HEK293T (cell line): ENCODE measurements at regions not wholly inside any gene's neighbourhood (a gene's known extent, or its start where the extent isn't known, plus 50 kb on each side); places are given as distances from the start of the nearest gene placed in this dataset.

ENCODE experiments used
- CTCF ChIA-PET: fragments of 350-600 bp; formaldehyde crosslinking; extraction: SDS; loops from one replicate; lab custom pipeline; 2021; ENCODE audit warnings: antibody characterized with exemption, inconsistent platforms; lab: Yijun Ruan, JAX
- POLR2A ChIA-PET: fragments of 350-600 bp; formaldehyde crosslinking; extraction: SDS; loops from one replicate; lab custom pipeline; 2020; ENCODE audit warnings: antibody characterized with exemption, inconsistent platforms; lab: Yijun Ruan, JAX
- DNase-seq: peaks from one replicate; pipeline ENCODE4 v3.0.0; 2012; ENCODE audit warnings: mixed read lengths; ENCODE audit errors: extremely low spot score
- ARNT ChIP-seq: fragments of 450-650 bp; IDR thresholded peaks from 2 replicates; pipeline ENCODE4 v1.6.1; 2017; ENCODE audit warnings: mild to moderate bottlenecking
- BHLHE40 ChIP-seq: fragments of 450-650 bp; IDR thresholded peaks from 2 replicates; pipeline ENCODE4 v1.6.1; 2016; ENCODE audit warnings: mild to moderate bottlenecking, moderate library complexity, borderline replicate concordance
- CTBP1 ChIP-seq: fragments of 450-650 bp; IDR thresholded peaks from 2 replicates; pipeline ENCODE4 v1.6.1; 2016; ENCODE audit warnings: borderline replicate concordance
- ELF4 ChIP-seq: fragments of 450-650 bp; IDR thresholded peaks from 2 replicates; pipeline ENCODE4 v1.6.1; 2017; ENCODE audit warnings: antibody characterized with exemption
- FOXA1 ChIP-seq: fragments of 450-650 bp; IDR thresholded peaks from 2 replicates; pipeline ENCODE4 v1.6.1; 2016; ENCODE audit warnings: mild to moderate bottlenecking
- FOXK2 ChIP-seq: fragments of 450-650 bp; IDR thresholded peaks from 2 replicates; pipeline ENCODE4 v1.6.1; 2016; ENCODE audit warnings: mild to moderate bottlenecking
- FOXM1 ChIP-seq: fragments of 450-650 bp; IDR thresholded peaks from 2 replicates; pipeline ENCODE4 v1.6.1; 2017; ENCODE audit warnings: mild to moderate bottlenecking, borderline replicate concordance
- HDGF ChIP-seq: fragments of 450-650 bp; IDR thresholded peaks from 2 replicates; pipeline ENCODE4 v1.6.1; 2017; ENCODE audit warnings: antibody characterized with exemption, borderline replicate concordance
- L3MBTL2 ChIP-seq: fragments of 450-650 bp; conservative IDR thresholded peaks from 2 replicates; pipeline ENCODE4 v1.6.1; 2016; ENCODE audit warnings: mild to moderate bottlenecking
- LEF1 ChIP-seq: fragments of 450-650 bp; IDR thresholded peaks from 2 replicates; pipeline ENCODE4 v1.6.1; 2017; ENCODE audit warnings: mild to moderate bottlenecking, borderline replicate concordance
- NFRKB ChIP-seq: fragments of 450-650 bp; IDR thresholded peaks from 2 replicates; pipeline ENCODE4 v1.6.1; 2016; ENCODE audit warnings: mild to moderate bottlenecking, moderate library complexity
- SP1 ChIP-seq: fragments of 450-650 bp; IDR thresholded peaks from 2 replicates; pipeline ENCODE4 v1.6.1; 2017
- SUZ12 ChIP-seq: fragments of 450-650 bp; IDR thresholded peaks from 2 replicates; pipeline ENCODE4 v1.6.1; 2016; ENCODE audit warnings: mild to moderate bottlenecking
- TARDBP ChIP-seq: fragments of 450-650 bp; IDR thresholded peaks from 2 replicates; pipeline ENCODE4 v1.6.1; 2016
- ZNF384 ChIP-seq: fragments of 450-650 bp; IDR thresholded peaks from 2 replicates; pipeline ENCODE4 v1.6.1; 2016
- TF ChIP-seq, protein P1 (sequence below): fragments of 450-650 bp; IDR thresholded peaks from 2 replicates; pipeline ENCODE4 v1.6.1; 2016

DNA sequence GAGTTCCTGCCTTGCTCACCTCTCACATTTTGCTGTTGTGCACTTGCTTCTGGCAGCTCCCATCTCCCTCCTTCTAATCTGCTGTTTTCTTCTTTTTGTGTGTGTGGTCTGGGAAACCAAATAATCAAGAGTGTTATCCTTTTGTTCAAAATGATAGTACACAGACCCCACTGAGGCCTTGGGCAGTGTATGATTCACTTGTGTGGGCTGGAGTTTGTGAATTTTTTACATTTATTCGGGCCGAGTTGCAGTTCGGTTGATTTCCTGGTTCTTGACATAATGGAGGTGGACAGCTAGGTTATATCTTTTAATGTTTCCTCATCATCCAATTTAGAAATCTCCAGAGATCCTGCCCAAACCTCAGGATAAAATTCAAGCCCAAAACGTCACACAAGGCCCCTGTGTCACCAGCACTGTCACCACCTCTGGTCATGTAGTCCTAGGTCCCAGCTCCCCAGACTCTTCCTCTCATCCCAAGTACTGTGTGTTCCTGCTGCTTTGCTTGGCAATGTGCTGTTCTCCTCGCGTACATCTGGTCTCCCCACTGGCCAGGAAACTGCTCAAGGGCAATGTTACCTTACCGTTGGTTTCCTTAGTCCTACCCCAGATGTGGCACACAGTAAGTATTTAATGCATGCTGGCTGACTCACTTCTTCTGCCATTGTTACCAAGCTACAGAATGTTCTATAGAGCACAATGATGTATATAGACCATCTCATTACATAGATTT is 55.7 kb upstream of the PHACTR2 start:
- TF ChIP-seq SP1, result no peak
- TF ChIP-seq BHLHE40, result no peak
- TF ChIP-seq FOXK2, result no peak
- TF ChIP-seq NFRKB, result no peak
- no peak for TF ChIP-seq FOXM1
- TF ChIP-seq HDGF, result no peak
- no peak for TF ChIP-seq CTBP1
- TF ChIP-seq ZNF384, result no peak
- TF ChIP-seq, protein P1, sequence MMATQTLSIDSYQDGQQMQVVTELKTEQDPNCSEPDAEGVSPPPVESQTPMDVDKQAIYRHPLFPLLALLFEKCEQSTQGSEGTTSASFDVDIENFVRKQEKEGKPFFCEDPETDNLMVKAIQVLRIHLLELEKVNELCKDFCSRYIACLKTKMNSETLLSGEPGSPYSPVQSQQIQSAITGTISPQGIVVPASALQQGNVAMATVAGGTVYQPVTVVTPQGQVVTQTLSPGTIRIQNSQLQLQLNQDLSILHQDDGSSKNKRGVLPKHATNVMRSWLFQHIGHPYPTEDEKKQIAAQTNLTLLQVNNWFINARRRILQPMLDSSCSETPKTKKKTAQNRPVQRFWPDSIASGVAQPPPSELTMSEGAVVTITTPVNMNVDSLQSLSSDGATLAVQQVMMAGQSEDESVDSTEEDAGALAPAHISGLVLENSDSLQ, result no peak
- no peak for TF ChIP-seq LEF1
- TF ChIP-seq FOXA1, result no peak
- no peak for TF ChIP-seq ELF4
- TF ChIP-seq L3MBTL2, result no peak
- TF ChIP-seq TARDBP, result no peak
- no peak for TF ChIP-seq SUZ12
- ChIA-PET POLR2A (no interaction called here), CTCF (no interaction called here)
- no peak for DNase-seq

DNA sequence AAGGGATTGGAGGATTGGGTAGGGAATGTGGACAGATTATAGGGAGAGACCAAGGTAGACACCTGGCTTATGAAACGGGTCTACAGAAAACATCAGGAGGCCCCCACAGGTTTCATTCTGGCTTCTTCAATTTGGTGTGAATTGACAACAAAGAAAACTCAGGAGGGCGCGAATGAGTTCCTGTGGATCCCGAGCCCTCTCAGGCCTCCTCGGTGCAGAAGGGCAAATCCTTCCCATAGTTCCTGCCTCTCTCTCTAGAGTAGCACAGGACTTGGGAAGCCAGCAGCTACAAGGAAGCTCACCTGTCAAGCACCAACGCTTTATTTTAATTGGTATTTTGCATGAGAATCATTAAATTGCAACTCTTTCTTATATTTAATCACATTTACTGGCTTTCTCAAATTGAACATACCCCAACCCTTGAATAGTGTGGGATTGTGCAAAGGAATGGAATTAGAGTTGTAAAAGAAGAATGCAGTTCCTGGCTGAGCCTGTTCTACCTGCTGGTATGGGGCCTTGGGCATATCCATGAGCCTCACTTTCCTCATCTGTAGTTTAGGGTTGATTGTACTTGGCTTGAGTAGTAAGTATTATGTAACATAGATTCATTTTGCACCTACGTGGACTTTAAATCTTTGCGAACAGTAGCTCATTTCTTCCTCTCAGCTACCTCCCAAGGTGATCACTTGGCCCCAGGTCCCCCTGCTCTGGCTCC is 56.4 kb upstream of the PHACTR2 start:
- TF ChIP-seq FOXA1 (no peak), BHLHE40 (no peak), CTBP1 (no peak), ARNT (no peak), L3MBTL2 (no peak), ELF4 (no peak), NFRKB (no peak), FOXK2 (no peak), FOXM1 (no peak)
- ChIA-PET POLR2A (no interaction called here), CTCF (no interaction called here)
- DNase-seq, result no peak

DNA sequence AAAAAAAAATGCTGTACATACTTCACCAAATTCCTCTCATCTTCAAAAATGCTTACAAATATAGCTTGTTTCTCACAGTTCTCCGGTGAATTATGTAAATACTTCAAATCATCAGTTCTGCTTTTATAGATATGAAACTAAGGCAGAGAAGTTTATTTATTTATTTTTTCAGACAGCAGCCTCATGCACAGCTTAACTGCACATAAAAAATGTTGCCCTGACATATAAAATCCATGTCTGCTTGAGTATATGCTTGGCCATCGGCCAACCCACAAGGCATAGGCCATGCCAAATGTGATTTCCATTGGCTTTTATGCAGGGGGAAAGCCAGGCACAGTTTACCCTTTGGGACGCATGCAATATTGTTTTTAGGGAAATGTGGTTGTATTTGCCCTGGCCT is 57.3 kb upstream of the PHACTR2 start:
- DNase-seq, result no peak
- CTCF ChIA-PET, result no interaction called here
- POLR2A ChIA-PET, result no interaction called here
- no peak for TF ChIP-seq NFRKB
- TF ChIP-seq LEF1, result no peak
- TF ChIP-seq, protein P1, result no peak
- TF ChIP-seq L3MBTL2, result no peak
- TF ChIP-seq ARNT, result no peak
- no peak for TF ChIP-seq SP1
- no peak for TF ChIP-seq BHLHE40
- no peak for TF ChIP-seq FOXK2
- TF ChIP-seq ZNF384, result no peak
- TF ChIP-seq FOXA1, result no peak
- TF ChIP-seq ELF4, result no peak
- TF ChIP-seq CTBP1, result no peak
- no peak for TF ChIP-seq HDGF
- TF ChIP-seq FOXM1, result no peak
- TF ChIP-seq SUZ12, result no peak
- no peak for TF ChIP-seq TARDBP

DNA sequence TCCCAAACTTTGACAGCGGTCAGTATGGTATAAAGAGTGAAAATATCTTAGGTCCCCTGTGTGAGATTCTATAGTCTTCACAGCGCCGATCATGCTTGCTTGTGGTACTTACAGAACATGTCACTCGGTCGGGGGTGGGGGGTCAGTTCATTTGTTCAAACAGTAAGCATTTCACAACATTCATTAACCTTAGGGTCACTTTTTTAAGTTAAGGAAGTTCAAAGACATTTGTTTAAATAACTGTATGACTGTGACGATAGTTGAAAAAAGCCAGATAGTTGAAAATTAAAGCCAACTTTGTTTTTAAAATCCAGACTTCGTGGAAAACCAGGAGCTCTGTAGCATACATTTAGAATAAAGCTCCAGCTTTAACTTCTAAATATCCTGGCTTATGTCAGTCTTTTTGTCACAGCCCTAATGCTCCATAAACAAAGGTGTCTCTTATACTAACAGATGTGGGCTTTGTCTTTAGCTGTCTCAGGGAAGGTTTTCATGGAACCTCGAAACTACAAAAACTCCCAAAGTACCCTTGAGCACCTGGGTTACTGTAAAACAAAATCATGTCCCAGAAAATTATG is 57.9 kb upstream of the PHACTR2 start:
- CTCF ChIA-PET, result no interaction called here
- TF ChIP-seq SUZ12, result no peak
- TF ChIP-seq, protein P1, result no peak
- TF ChIP-seq BHLHE40, result no peak
- no peak for TF ChIP-seq CTBP1
- TF ChIP-seq TARDBP, result no peak
- no peak for TF ChIP-seq ZNF384
- TF ChIP-seq NFRKB, result no peak
- TF ChIP-seq L3MBTL2, result no peak
- TF ChIP-seq ELF4, result no peak
- TF ChIP-seq LEF1, result no peak
- TF ChIP-seq HDGF, result no peak
- no peak for TF ChIP-seq SP1
- no peak for TF ChIP-seq FOXK2
- TF ChIP-seq ARNT, result no peak
- DNase-seq, result no peak
- POLR2A ChIA-PET, result no interaction called here

DNA sequence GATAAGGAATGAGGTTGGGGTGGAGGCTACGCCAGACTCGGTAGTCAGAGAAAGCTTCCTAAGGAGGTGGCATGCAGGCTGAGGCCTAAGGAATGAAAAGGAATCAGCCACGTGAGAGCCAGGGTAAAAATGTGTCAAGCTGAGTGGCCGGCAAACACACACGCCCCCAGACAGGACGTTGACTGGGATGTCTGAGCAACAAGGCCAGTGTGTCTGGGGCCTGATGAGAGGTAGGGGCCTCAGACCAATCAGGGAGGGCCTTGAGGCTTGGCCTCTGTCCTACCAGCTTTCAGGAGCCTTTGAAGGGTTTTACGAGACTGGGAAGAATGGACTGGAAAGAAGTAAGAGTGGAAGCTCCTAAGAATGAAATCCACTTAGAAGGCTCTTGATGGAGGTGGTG is 61.0 kb upstream of the PHACTR2 start:
- no peak for DNase-seq
- POLR2A ChIA-PET, result no interaction called here
- CTCF ChIA-PET, result no interaction called here
- TF ChIP-seq ZNF384 (no peak), FOXM1 (no peak), L3MBTL2 (no peak), ARNT (no peak), ELF4 (no peak), LEF1 (no peak), TARDBP (no peak), SP1 (no peak), NFRKB (no peak), SUZ12 (no peak), BHLHE40 (no peak)
- TF ChIP-seq, protein P1, result no peak
